ENCODE measurements at regions not wholly inside any gene's neighbourhood (a gene's known extent, or its start where the extent isn't known, plus 50 kb on each side); places are given as distances from the start of the nearest gene placed in this dataset.

DNA sequence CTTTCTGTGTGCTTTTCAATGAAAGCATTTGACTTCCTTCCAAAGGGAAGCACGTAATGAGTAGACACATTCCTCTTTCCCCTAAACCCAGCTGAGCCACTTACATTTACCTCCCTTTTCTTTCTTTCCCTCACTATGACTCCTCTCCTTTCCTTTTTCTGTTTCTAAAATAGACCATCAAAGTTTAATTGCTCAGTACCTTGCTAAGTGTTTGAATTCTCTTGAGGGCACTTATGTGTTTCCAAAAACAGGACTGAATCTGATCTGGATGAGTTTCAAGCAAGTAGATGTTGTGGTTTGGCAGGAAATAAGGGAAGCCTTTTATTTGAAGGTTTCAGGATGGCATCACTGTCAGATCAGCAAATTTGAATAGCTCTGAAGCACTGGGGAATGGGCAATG lies 396.2 kb downstream of the REEP3 start:
- no peak overlapping the region for H2AFZ ChIP-seq (ENCODE audit: low read length)
- POLR2A ChIA-PET: no interaction called here
- no peak overlapping the region for H3K9ac ChIP-seq (ENCODE audit: insufficient read depth, low read depth, low read length)
- no peak overlapping the region for H3K4me2 ChIP-seq (ENCODE audit: low read depth, low read length)
- no peaks in the 10 kb centered on the region for H3K79me2 ChIP-seq (ENCODE audit: insufficient read depth, low read length)
- DNase-seq (ENCODE audit: low spot score) (no peak), ATAC-seq (no peak), FAIRE-seq (no peak)
- no peaks in the 10 kb centered on the region for H3K36me3 ChIP-seq (replicated peaks in 1 of 2; ENCODE audit: control insufficient read depth in 1 of 2, insufficient read depth in 2 of 2, low read length in 2 of 2)
- CTCF ChIA-PET (ENCODE audit: low intra/inter-chr PET ratio, low total read pairs): no interaction called here
- 0% methylated on average over 1 of the region's 1 CpG for WGBS (ENCODE audit: low lambda C conversion rate)
- H3K27me3 ChIP-seq (ENCODE audit: control insufficient read depth in 1 of 2, insufficient read depth in 2 of 2, low read length in 2 of 2): no peaks in the 10 kb centered on the region
- peaks cover 5% of the 10 kb centered on the region for H3K4me1 ChIP-seq (ENCODE audit: insufficient read depth, low read length)
- in situ Hi-C loops (cut with HindIII; ENCODE audit: extremely low pct_ligation_motif_present, low pct_unique_long_range_greater_than_20kb) (no loop called here), intact Hi-C loops (cut with micrococcal nuclease; ENCODE audit: unreplicated experiment) (no loop called here)
- no TSS peak for BruUV-seq (replicated peaks)
- H3K27ac ChIP-seq (ENCODE audit: extremely low read length, insufficient read depth, low read length): no peak overlapping the region
- H3K4me3 ChIP-seq (replicated peaks in 1 of 3; ENCODE audit: insufficient read depth in 1 of 3, low read depth in 2 of 3, low read length in 3 of 3): no peak overlapping the region
- no peaks in the 10 kb centered on the region for H3K9me3 ChIP-seq (ENCODE audit: low read length)
- H4K20me1 ChIP-seq (ENCODE audit: insufficient read depth, low read length): no peaks in the 10 kb centered on the region
- TF ChIP-seq, protein P1, sequence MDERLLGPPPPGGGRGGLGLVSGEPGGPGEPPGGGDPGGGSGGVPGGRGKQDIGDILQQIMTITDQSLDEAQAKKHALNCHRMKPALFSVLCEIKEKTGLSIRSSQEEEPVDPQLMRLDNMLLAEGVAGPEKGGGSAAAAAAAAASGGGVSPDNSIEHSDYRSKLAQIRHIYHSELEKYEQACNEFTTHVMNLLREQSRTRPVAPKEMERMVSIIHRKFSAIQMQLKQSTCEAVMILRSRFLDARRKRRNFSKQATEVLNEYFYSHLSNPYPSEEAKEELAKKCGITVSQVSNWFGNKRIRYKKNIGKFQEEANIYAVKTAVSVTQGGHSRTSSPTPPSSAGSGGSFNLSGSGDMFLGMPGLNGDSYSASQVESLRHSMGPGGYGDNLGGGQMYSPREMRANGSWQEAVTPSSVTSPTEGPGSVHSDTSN (CRISPR knock-in tag; IDR thresholded peaks at IDR 0.05): no peak
- no peak for TF ChIP-seq ZNF7 (CRISPR knock-in tag; IDR thresholded peaks at IDR 0.05)
- no peak for TF ChIP-seq ZNF274 (CRISPR knock-in tag; IDR thresholded peaks at IDR 0.05)
- TF ChIP-seq PCBP2 (optimal IDR thresholded peaks at IDR 0.05; ENCODE audit: low read depth, low read length, poor library complexity, severe bottlenecking): no peak
- no peak for TF ChIP-seq ZNF558 (CRISPR knock-in tag; IDR thresholded peaks at IDR 0.05; ENCODE audit: borderline replicate concordance)
- TF ChIP-seq SYNCRIP (IDR thresholded peaks at IDR 0.05; ENCODE audit: insufficient read depth, low read depth, low read length): no peak
- TF ChIP-seq THYN1 (CRISPR knock-in tag; IDR thresholded peaks at IDR 0.05; ENCODE audit: borderline replicate concordance, low read depth): no peak
- no peak for TF ChIP-seq ARNT2 (CRISPR knock-in tag; IDR thresholded peaks at IDR 0.05; ENCODE audit: low read depth)
- TF ChIP-seq GPN1 (CRISPR knock-in tag; IDR thresholded peaks at IDR 0.05; ENCODE audit: borderline replicate concordance): no peak
- TF ChIP-seq ZNF670 (CRISPR knock-in tag; IDR thresholded peaks at IDR 0.05; ENCODE audit: borderline replicate concordance): no peak
- TF ChIP-seq GPBP1L1 (CRISPR knock-in tag; IDR thresholded peaks at IDR 0.05): no peak
- no peak for TF ChIP-seq ESRRA (CRISPR knock-in tag; IDR thresholded peaks at IDR 0.05; ENCODE audit: low read depth)
- no peak for TF ChIP-seq NR2C2 (CRISPR knock-in tag; IDR thresholded peaks at IDR 0.05; ENCODE audit: borderline replicate concordance)
- TF ChIP-seq FOXA3 (CRISPR knock-in tag; IDR thresholded peaks at IDR 0.05): no peak
- TF ChIP-seq THAP9 (CRISPR knock-in tag; IDR thresholded peaks at IDR 0.05; ENCODE audit: borderline replicate concordance): no peak
- no peak for TF ChIP-seq HDAC1 (CRISPR knock-in tag; IDR thresholded peaks at IDR 0.05)

Measured in HepG2 (cell line).